HG03135 (cell line): ENCODE measurements at regions not wholly inside any gene's neighbourhood (a gene's known extent, or its start where the extent isn't known, plus 50 kb on each side); places are given as distances from the start of the nearest gene placed in this dataset.

ENCODE experiments used
- ATAC-seq: cut with Tn5 transposase; IDR thresholded peaks from one replicate; pipeline ENCODE4 v1.9.1; 2021; ENCODE audit warnings: mild to moderate bottlenecking, moderate library complexity; ENCODE audit not compliant: unreplicated experiment

DNA sequence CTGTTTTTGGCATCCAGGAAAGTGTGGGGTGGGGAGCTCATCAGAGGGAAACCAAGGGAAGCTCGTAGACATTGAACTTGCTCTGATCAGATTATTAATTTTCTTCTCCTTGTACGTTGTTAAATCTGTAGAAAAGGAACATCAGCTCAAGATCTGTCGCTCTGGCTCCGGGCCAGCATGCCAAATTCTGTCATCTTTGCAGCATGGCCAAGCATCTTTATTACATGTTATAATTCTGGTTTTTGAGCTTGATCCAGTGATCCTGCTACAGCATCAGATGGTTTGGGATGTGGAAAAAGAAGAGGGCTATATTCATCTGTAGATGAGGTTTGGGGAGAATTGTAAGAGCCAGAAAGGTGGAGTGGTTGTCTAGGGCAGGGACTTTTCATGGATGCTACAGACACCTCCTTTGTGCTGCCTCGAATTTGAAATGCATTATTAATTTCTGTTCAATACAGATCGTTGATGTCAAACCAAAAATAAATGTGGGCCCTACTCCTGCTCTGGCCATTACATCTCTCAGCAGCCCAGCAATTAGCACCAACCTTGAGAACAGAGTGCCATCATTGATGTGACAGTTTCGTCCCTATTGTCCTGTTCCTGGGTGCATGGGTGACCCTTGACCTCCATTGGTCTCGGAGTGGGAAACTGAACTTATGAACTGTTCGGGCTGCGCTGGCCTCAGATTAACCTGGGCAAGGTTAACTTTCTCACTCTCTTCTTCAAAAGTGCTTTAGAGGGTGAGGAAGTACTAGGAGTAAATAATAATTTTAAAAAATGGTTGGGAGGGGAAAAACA, 250.8 kb downstream of the SOX4 start:
- ATAC-seq = no peak

DNA sequence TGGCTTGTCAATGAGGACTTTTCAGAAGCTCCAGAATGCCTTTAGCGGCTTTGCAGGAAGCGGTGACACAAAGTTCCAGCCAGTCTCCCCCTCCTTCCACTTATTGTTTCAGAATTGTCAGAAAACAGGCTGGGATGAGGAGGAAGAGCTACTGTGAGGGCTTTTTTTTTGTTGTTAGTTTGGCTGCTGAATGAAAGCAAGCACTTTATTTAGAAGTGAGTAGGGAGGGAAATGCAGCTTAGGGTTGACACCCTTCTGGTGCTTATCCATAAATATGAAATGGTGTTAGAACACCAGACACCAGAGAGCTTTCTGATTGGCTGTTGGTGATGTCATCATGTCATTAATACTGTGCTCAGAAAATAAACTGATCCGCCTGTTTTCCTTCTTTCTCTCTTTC, 251.5 kb downstream of the SOX4 start:
- no peak for ATAC-seq

DNA sequence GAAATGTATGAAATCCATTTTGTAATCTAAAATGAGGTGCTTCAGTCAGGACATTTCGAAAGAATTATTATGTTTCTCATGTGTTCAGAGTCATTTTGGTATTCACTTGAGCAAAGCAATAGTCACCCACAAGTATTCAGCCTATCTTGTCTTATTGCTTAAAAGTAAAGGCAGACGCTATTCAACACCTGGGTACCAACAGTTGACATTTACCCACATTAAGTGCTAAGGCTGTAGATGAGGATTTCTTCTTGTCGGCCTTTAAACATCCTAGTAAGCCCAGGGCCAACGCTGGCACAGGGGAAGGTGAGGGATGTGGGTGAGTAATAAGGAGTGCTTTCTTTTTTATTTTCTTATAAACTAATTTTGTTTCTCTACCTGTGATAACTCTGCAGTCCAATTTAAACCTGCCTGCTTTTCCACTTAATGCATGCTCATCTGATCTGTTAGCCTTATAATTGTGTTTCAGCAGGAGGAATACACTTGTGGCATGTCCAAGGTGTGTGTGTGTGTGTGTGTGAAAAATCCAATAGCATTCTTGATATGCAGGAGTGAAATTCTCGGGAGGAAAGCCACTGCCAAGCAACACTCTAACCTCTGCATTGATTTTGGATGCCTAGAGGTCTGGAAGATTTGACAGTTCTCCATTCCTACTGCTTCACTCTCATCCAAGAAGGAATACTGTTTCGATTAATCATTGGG, 252.0 kb downstream of the SOX4 start:
- no peak for ATAC-seq

DNA sequence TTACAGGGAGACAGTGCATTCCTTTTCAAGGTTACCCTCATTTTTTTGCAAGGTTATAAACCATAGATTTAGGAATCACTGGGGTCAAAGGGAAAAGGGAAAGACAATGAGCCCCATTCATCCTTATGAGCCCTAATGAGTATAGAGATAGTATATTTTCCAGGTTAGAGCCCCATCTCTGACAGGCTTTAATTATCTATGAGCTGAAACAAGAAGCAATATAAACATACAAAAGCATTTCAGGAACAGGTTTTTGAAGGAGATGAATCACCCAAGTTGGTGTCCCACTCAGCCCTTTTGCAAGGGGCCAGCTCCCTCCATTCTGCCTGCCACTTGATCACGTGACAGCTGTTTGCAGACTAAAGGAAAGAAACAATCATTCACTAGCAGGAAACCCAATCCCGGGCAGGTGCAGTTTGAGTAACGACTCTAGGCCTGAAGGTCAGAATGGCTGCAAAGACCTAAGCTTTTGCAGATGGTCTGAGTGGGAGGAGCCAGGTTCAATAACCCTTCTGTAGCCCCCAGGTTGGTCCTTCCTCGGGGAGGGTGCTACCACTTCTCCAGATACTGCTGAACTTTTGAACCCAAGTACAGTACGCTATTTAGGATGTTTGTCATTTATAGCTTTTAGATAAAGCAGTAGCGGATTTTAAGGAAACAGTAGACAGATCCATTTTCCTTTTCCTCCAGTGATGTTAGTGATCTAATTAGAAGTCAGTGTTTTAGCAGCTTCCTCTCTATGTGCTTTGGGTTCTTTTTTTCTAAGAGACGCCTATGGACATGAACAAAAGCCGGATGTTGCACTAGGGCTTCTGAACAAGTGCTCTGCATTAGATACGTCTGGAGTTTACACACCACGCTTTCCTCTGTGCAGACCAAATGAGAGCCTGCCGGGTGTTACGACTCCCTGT, 253.2 kb downstream of the SOX4 start:
- peak; percentile 61 for ATAC-seq

DNA sequence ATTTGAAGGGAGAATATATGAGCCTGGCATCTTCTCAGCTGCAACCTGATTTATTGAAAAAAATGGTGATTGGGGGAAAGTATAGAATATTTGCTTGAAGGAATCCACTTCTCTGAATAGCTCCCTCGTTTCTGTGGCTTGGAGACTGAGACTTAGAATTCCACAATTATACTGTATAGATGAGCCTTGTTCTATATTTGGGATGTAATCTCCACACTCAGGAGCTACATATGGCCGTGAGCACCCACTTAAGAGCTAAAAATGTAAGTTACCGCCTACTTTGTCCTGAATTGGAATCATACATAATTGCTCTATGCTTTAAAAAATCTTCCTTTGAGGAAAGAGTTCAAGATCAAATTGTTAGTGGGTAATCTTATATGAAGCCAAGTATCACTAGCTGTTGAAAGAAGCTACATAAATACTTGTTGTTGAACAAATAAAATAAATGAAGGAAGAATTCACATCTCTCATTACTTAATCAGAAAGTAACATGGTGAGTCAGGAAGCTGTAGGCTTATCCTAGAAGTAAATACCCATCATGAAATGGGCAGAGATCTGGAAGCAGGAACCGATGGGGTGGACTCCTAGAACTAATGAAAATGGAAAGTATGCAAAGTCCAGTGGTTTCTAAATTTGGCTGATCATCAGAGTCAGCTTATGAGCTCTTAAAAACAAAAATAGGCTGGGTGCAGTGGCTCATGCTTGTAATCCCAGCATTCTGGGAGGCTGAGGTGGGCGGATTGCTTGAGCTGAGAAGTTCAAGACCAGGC, 254.3 kb downstream of the SOX4 start:
- no peak for ATAC-seq

DNA sequence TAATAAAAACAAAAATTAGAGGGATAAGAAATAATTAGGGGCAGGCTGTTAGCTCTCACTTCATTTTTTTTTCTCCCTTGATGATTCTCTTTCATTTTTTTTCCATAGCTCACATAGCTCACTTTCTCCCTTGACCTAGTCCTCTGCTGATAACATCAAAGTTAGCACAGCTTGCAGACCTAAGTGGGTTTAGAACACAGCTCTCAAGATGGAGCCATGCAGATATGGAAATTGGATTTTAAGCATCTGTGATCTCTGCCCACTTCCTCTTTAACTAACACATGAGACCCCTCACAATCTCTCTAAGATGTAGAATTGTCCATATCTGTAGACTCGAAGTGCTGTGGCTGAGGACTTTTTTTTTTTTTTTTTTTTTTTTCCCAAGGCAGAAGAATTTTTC, 257.1 kb downstream of the SOX4 start:
- ATAC-seq = no peak

DNA sequence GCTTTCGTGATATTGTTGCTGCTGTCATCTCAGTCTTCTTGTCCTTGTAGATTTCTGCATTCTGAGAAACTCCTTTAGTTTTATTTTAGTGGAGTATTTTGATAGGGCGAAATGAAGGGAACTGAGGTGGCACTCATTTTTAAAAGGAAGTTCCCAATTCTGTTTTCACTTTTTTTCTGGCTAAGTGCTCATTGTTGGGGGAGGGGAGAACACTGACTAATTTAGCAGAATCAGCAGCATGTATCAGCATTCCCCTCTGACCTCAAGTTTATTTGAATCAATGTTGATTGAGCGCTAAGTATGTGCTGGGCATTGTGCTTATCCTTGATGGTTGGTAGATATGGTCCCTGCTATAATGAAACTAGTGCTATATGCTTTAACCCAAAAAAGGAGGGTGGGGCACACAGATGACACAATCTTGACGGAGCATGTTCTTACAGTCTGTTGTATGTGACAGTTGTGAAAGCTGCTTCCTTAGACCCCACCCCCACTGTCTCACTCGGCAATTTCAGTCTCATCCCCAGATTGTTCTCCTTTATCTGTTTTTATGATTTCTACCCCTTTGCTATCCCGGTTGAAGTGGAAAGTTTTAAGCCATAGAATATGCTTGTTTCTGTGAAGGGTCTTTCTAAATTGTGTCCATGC, 262.4 kb downstream of the SOX4 start:
- ATAC-seq = no peak

DNA sequence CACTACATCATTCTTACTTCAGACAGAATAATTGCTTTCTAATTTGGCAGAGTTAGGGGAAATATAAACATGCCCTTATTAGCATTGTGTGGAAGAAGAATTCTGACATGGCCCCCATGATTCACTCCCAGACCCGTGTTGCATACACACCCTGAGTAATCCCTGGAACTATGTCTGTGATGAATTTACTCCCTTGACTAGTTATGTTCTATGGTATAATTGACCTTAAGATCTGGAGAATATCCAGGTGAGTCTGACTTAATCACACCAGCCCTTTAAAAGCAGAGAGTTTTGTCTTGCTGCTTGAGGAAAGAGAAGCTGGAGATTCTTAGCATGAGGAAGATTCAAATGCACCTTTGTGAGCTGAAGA, 262.9 kb downstream of the SOX4 start:
- ATAC-seq = no peak

DNA sequence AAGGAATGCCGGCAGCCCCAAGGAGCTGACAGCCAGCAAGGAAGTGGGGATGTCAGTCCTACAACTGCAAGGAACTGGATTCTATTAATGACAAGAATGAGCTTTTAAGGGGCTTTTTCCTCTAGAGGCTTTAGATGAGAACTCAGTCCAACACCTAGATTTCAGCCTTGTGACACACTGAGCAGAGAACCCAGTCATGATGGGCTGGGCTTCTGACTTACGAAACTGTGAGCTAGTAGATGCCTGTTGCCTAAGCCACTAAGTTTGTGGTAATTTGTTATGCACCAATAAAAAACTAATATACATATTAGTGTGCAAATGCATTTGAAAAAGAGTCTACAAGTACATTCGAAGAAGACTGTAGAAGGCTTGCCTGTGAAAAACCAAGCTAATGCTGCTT, 263.3 kb downstream of the SOX4 start:
- no peak for ATAC-seq

- ATAC-seq = no peak
Observed at GRCh38 chr6:21858076-21858475, 264.5 kb downstream of the SOX4 start.

- no peak for ATAC-seq
Observed at GRCh38 chr6:21859193-21859735, 265.7 kb downstream of the SOX4 start.

GRCh38 chr6:21861942-21862341, 268.4 kb downstream of the SOX4 start:
- ATAC-seq = no peak

GRCh38 chr6:21864206-21864605, 270.7 kb downstream of the SOX4 start:
- no peak for ATAC-seq

- no peak for ATAC-seq
Observed at GRCh38 chr6:21868226-21868625, 274.7 kb downstream of the SOX4 start.

GRCh38 chr6:21869085-21869771, 275.7 kb downstream of the SOX4 start:
- no peak for ATAC-seq

- ATAC-seq = no peak
Observed at GRCh38 chr6:21870076-21870730, 276.7 kb downstream of the SOX4 start.

DNA sequence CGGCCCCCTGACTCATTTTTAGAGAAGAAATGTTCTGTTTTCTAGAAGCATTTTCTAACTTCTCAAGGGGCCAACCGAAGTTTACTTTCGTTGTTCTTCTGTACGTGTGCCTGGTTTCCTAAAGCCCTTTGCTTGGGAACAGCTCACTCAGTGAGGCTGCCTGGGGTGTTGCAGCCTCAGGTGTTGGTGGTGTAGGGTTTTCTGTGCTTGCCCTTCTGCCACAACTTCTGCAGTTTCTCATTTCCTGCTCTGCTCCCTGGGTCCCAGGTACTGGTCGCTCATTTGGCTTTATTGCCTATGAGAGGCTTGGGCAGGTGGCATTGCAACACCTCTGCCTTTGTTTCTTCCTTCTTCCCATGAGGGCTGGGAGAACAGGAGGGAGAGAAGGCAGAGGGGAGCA, 278.3 kb downstream of the SOX4 start:
- no peak for ATAC-seq

DNA sequence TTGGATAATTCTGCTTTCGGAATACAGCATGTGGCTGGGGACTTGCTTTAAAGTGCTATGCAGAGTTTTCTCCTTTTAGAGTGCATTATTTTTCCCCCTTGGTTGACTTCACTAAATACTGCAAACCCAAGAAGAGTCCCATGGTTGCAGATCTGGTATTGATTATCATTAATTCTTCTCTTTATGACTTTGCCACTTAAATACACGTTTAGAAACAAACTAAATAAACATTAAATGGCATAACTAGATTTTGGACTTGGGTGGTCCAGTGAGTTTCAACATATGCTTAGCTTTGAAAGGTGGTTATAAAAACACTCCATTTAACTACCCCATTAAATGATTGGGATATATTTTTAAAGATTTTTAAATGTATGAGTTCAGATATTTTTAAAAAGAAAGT, 279.2 kb downstream of the SOX4 start:
- no peak for ATAC-seq

DNA sequence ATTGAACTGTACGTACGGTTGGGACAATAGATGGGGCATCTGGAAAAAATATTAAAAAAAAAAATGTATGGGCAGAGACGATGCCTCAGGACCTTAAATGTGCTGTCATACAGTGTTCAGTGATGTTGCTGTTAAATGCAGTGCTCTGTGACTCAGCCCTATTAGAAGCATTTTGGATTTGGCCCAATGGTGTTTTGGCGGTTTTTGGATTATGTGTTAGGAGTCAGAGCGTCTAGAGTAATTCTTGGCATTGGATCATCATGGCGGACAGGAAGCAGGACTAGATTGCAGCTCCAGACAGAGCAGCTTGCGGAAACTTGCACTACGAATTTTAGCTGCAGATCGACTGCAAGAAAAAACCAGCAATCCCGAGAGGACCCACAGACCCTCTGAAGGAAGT, 280.0 kb downstream of the SOX4 start:
- ATAC-seq = no peak
